ENCODE measurements at regions not wholly inside any gene's neighbourhood (a gene's known extent, or its start where the extent isn't known, plus 50 kb on each side); places are given as distances from the start of the nearest gene placed in this dataset.

GRCh38 chr10:8663131-8663530 is 608.6 kb downstream of the GATA3 start:
- no peak for TF ChIP-seq CTCF (IDR thresholded peaks at IDR 0.05; ENCODE audit: low read length)
- TF ChIP-seq EZH2 (IDR thresholded peaks at IDR 0.05; ENCODE audit: borderline replicate concordance, low read length): no peak
